Endothelial cell of umbilical vein (primary cell): ENCODE measurements at regions not wholly inside any gene's neighbourhood (a gene's known extent, or its start where the extent isn't known, plus 50 kb on each side); places are given as distances from the start of the nearest gene placed in this dataset.

Source experiments
- BruUV-seq: library from RNA; stranded (reverse); fragments of 400-500 nt; replicated peaks from 2 replicates; lab custom pipeline; 2021; lab: Mats Ljungman, UMichigan
- CTCF ChIA-PET: fragments of 300-600, 350-600 bp; sonication (Branson Sonifier 250); formaldehyde crosslinking; loops from one replicate; lab custom pipeline; 2021; ENCODE audit warnings: antibody characterized with exemption, inconsistent platforms; lab: Charles Lee
- POLR2A ChIA-PET: fragments of 300-600, 350-600 bp; sonication (Branson Sonifier 250); formaldehyde crosslinking; loops from one replicate; lab custom pipeline; 2021; ENCODE audit warnings: antibody characterized with exemption, inconsistent platforms; lab: Charles Lee
- DNase-seq: peaks from one replicate; pipeline ENCODE4 v3.0.0-alpha.2; 2011; ENCODE audit warnings: low read depth, low spot score
- FAIRE-seq: peaks from 2 replicates; lab custom pipeline; 2011; peaks lifted over from hg19 to GRCh38; lab: Jason Lieb, UNC
- H2AFZ ChIP-seq: 2 replicates; pipeline ENCODE4 v1.6.0; 2012; ENCODE audit warnings: low read depth, low read length, control low read depth, inconsistent platforms
- H3K27ac ChIP-seq: 2 replicates; pipeline ENCODE4 v1.5.1; 2011; ENCODE audit warnings: low read depth, mild to moderate bottlenecking, control low read depth, low read length, moderate library complexity; ENCODE audit not compliant: insufficient read depth
- H3K27me3 ChIP-seq, 2 experiments: 2 replicates each; pipeline versions ENCODE4 v1.6.0 to v1.6.1; 2011; ENCODE audit warnings: low read length in 2 of 2, mixed read lengths in 1 of 2; ENCODE audit not compliant: control insufficient read depth in 2 of 2, insufficient read depth in 2 of 2
- H3K36me3 ChIP-seq, 2 experiments: 2 replicates in 1 of 2; 3 replicates in 1 of 2; pipeline ENCODE4 v1.5.1; 2011; ENCODE audit warnings: low read length in 2 of 2, mild to moderate bottlenecking in 1 of 2, moderate library complexity in 1 of 2; ENCODE audit not compliant: control insufficient read depth in 2 of 2, insufficient read depth in 2 of 2; ENCODE audit errors: extremely low read depth in 1 of 2
- H3K4me1 ChIP-seq: 3 replicates; pipeline ENCODE4 v1.5.1; 2011; ENCODE audit warnings: mild to moderate bottlenecking, low read length; ENCODE audit not compliant: control insufficient read depth, insufficient read depth; ENCODE audit errors: extremely low read depth
- H3K4me2 ChIP-seq: 2 replicates; pipeline ENCODE4 v1.6.1; 2011; ENCODE audit warnings: low read length, control low read depth, mixed read lengths; ENCODE audit not compliant: insufficient read depth
- H3K4me3 ChIP-seq, 3 experiments: fragments of 200-600 bp in 1 of 3; sonication (generic), shearing (Covaris generic) in 1 of 3; replicated peaks in 1 of 3; 2 replicates each; pipeline ENCODE4 v1.5.1; 2011 to 2016; ENCODE audit warnings: control low read depth in 3 of 3, low read length in 3 of 3, mild to moderate bottlenecking in 2 of 3, inconsistent platforms in 1 of 3, low read depth in 1 of 3, moderate library complexity in 1 of 3; ENCODE audit not compliant: insufficient read depth in 1 of 3
- H3K79me2 ChIP-seq: 2 replicates; pipeline ENCODE4 v1.6.0; 2012; ENCODE audit warnings: low read length, inconsistent platforms; ENCODE audit not compliant: control insufficient read depth, insufficient read depth
- H3K9ac ChIP-seq: replicated peaks from 2 replicates; pipeline ENCODE3; 2011; ENCODE audit warnings: low read length, control low read depth; ENCODE audit not compliant: insufficient read depth; ENCODE audit errors: extremely low read depth
- H3K9me1 ChIP-seq: replicated peaks from 3 replicates; pipeline ENCODE4 v1.6.0; 2011; ENCODE audit warnings: mild to moderate bottlenecking, low read length; ENCODE audit not compliant: control insufficient read depth, insufficient read depth; ENCODE audit errors: extremely low read depth
- H3K9me3 ChIP-seq: replicated peaks from 2 replicates; pipeline ENCODE4 v1.5.1; 2012; ENCODE audit warnings: low read length, inconsistent platforms; ENCODE audit not compliant: control insufficient read depth, insufficient read depth
- H4K20me1 ChIP-seq: replicated peaks from 2 replicates; pipeline ENCODE3; 2011; ENCODE audit warnings: mild to moderate bottlenecking, low read length; ENCODE audit not compliant: control insufficient read depth, insufficient read depth; ENCODE audit errors: extremely low read depth
- EZH2 ChIP-seq: IDR thresholded peaks from 2 replicates; pipeline ENCODE4 v1.6.1; 2012; ENCODE audit warnings: borderline replicate concordance, low read depth, mild to moderate bottlenecking, moderate library complexity, low read length, inconsistent platforms; ENCODE audit not compliant: severe bottlenecking
- FOS ChIP-seq: IDR thresholded peaks from 2 replicates; pipeline ENCODE4 v1.6.1; 2011; ENCODE audit warnings: mild to moderate bottlenecking, low read length, moderate library complexity, borderline replicate concordance; ENCODE audit not compliant: insufficient read depth
- GATA2 ChIP-seq: IDR thresholded peaks from 2 replicates; pipeline ENCODE4 v1.7.0; 2011; ENCODE audit warnings: low read depth, mild to moderate bottlenecking, moderate library complexity, mixed read lengths, low read length; ENCODE audit not compliant: insufficient read length, insufficient read depth
- JUN ChIP-seq: IDR thresholded peaks from 2 replicates; pipeline ENCODE4 v1.6.1; 2011; ENCODE audit warnings: borderline replicate concordance, low read depth; ENCODE audit not compliant: insufficient read length, insufficient read depth
- MYC ChIP-seq: IDR thresholded peaks from one replicate; pipeline ENCODE4 v1.6.1; 2011; ENCODE audit warnings: mild to moderate bottlenecking, low read depth, low read length
- POLR2A ChIP-seq: IDR thresholded peaks from 2 replicates; pipeline ENCODE4 v1.6.1; 2012; ENCODE audit warnings: low read depth, mild to moderate bottlenecking, control low read depth, low read length
- POLR2AphosphoS5 ChIP-seq: IDR thresholded peaks from 2 replicates; pipeline ENCODE4 v1.6.1; 2012; ENCODE audit warnings: low read depth, mild to moderate bottlenecking, control low read depth, low read length, moderate library complexity; ENCODE audit not compliant: insufficient read depth
- dilution Hi-C: fragments of 300-500 bp; cut with MboI; formaldehyde crosslinking; loops from one replicate; pipeline ENCODE4 v1.15.0; 2019; ENCODE audit warnings: low sequenced_read_pairs; ENCODE audit not compliant: extremely low pct_ligation_motif_present
- intact Hi-C: fragments of 100-400 bp; cut with micrococcal nuclease; formaldehyde crosslinking; loops from one replicate; pipeline ENCODE4 v1.10.0; 2022
- TF ChIP-seq, protein P1 (sequence below), 2 donors: IDR thresholded peaks; 1 replicate in 1 of 2; 2 replicates in 1 of 2; pipeline ENCODE4 v1.5.1; 2011; ENCODE audit warnings: low read length in 2 of 2, mild to moderate bottlenecking in 2 of 2, moderate library complexity in 2 of 2, control low read depth in 1 of 2, inconsistent platforms in 1 of 2, low read depth in 1 of 2; ENCODE audit not compliant: insufficient read depth in 1 of 2; ENCODE audit errors: extremely low read depth in 1 of 2
- TF ChIP-seq, protein P2 (sequence below): IDR thresholded peaks from 2 replicates; pipeline ENCODE4 v1.6.1; 2011; ENCODE audit not compliant: insufficient read depth, insufficient read length

DNA sequence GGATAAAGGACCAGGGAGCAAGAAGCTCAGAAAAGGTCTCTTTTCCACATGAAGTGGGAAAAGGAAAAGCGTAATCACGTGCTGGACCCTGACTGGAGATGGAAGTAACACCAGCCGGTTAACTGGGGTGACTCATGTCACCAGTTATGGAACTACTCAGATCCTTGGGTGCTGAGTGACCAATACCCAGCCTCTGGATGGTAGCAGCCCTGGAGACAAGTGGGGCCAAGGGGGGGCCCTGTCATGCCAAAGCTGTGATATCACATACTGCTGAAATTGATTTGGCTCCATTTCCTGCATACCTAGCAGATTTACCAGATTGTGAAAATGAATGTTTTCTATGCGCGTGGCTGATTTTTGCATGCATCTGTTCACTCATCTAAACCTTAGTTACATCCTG lies 158.9 kb downstream of the ZIC5 start:
- Histone ChIP-seq H3K4me2 (no peak overlapping the region), H3K9ac (no peak overlapping the region)
- CTCF ChIA-PET: no interaction called here

More for the DNA sequence above, 158.9 kb downstream of the ZIC5 start:
- POLR2A ChIA-PET: no interaction called here
- Histone ChIP-seq H3K9me3 (no peaks in the 10 kb centered on the region), H4K20me1 (no peaks in the 10 kb centered on the region), H3K4me1 (no peaks in the 10 kb centered on the region), H3K36me3 (no peaks in the 10 kb centered on the region), H3K27me3 (no peaks in the 10 kb centered on the region), H3K27ac (no peak overlapping the region), H2AFZ (no peak overlapping the region), H3K4me3 (no peak overlapping the region), H3K79me2 (no peaks in the 10 kb centered on the region), H3K9me1 (no peaks in the 10 kb centered on the region)
- no TSS peak for BruUV-seq
- intact Hi-C loops (no loop called here), dilution Hi-C loops (no loop called here)
- FAIRE-seq (no peak), DNase-seq (no peak)
- TF ChIP-seq JUN: no peak
- TF ChIP-seq POLR2AphosphoS5: no peak
- TF ChIP-seq GATA2: no peak
- TF ChIP-seq, protein P1, sequence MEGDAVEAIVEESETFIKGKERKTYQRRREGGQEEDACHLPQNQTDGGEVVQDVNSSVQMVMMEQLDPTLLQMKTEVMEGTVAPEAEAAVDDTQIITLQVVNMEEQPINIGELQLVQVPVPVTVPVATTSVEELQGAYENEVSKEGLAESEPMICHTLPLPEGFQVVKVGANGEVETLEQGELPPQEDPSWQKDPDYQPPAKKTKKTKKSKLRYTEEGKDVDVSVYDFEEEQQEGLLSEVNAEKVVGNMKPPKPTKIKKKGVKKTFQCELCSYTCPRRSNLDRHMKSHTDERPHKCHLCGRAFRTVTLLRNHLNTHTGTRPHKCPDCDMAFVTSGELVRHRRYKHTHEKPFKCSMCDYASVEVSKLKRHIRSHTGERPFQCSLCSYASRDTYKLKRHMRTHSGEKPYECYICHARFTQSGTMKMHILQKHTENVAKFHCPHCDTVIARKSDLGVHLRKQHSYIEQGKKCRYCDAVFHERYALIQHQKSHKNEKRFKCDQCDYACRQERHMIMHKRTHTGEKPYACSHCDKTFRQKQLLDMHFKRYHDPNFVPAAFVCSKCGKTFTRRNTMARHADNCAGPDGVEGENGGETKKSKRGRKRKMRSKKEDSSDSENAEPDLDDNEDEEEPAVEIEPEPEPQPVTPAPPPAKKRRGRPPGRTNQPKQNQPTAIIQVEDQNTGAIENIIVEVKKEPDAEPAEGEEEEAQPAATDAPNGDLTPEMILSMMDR (IDR thresholded peaks at IDR 0.05; ENCODE audit: extremely low read depth in 1 of 2, insufficient read depth in 1 of 2, low read depth in 1 of 2, low read length in 2 of 2): no peak
- no peak for TF ChIP-seq MYC
- no peak for TF ChIP-seq FOS
- TF ChIP-seq POLR2A: no peak
- TF ChIP-seq, protein P2, sequence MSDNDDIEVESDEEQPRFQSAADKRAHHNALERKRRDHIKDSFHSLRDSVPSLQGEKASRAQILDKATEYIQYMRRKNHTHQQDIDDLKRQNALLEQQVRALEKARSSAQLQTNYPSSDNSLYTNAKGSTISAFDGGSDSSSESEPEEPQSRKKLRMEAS: no peak
- TF ChIP-seq EZH2: no peak
